MM.1S (cell line): ENCODE measurements at regions not wholly inside any gene's neighbourhood (a gene's known extent, or its start where the extent isn't known, plus 50 kb on each side); places are given as distances from the start of the nearest gene placed in this dataset.

Experiments
- EZH2 ChIP-seq: fragments of 300-600 bp; sonication (generic); optimal IDR thresholded peaks from 2 replicates; pipeline ENCODE3; 2017; ENCODE audit warnings: low read depth, mild to moderate bottlenecking, antibody characterized with exemption, low read length, mixed read lengths
- EZH2phosphoT487 ChIP-seq: fragments of 300-600 bp; sonication (generic); IDR thresholded peaks from 2 replicates; pipeline ENCODE4 v1.6.1; 2018; ENCODE audit warnings: antibody characterized with exemption, low read length

GRCh38 chr5:120055858-120056257 is 408.2 kb upstream of the PRR16 start:
- no peak for TF ChIP-seq EZH2phosphoT487
- TF ChIP-seq EZH2, result no peak
